ENCODE measurements at regions not wholly inside any gene's neighbourhood (a gene's known extent, or its start where the extent isn't known, plus 50 kb on each side); places are given as distances from the start of the nearest gene placed in this dataset.

DNA sequence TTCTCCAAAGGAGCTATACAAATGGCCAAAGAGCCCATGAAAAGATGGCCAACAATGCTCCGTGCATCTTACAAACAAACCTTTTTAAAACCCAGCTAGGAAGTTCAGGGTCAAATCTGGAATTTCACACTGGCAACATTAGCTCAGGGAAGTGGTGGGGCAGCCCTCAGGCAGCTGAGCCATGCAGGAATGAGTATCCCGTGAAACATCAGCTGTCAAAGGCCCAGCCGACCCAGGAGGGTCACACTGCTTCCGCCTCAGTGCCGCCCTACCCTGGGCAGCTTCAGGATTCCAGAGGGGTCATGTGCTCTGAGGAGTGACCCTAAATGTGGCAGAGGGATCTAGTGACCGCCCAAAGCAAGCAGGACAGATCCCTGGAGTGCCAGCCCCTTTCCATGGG lies 73.4 kb downstream of the LINC01488 start:
- no peaks in the 10 kb centered on the region for H3K27me3 ChIP-seq (ENCODE audit: control insufficient read depth, insufficient read depth, low read length)
- H3K27me3 Mint-ChIP-seq (ENCODE audit: low read depth in 2 of 2): peaks cover 16 to 23% of the 10 kb centered on the region in 2 donors
- H3K27ac Mint-ChIP-seq: no peak overlapping the region

DNA sequence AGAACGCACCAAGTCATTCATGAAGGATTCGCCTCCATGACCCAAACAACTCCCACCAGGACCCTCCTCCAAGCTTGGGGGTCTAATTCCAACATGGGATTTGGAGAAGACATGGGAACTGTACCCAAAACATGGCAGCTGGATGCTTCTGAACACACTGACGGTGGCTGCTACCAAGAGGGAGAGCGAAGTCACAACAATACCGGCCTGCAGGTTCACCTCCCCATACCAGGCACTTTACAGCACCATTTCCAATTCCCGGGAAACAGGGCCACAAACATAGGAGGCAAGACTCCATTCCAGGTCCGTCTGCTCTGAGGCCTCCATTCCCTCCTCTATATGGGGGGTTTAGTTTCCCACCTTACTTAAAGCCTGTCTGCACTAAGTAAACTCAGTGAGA lies 75.8 kb downstream of the LINC01488 start:
- Histone ChIP-seq H3K4me1 (ENCODE audit: control insufficient read depth, insufficient read depth, low read length) (peaks cover 12% of the 10 kb centered on the region), H3K4me3 (ENCODE audit: low read length) (no peak overlapping the region), H3K9me3 (ENCODE audit: control insufficient read depth, insufficient read depth, low read length) (no peaks in the 10 kb centered on the region), H3K27me3 (ENCODE audit: control insufficient read depth, insufficient read depth, low read length) (no peaks in the 10 kb centered on the region), H3K36me3 (ENCODE audit: control insufficient read depth, insufficient read depth, low read length) (no peaks in the 10 kb centered on the region), H3K27ac (ENCODE audit: low read length) (no peak overlapping the region)
- DNase-seq (no peak), ATAC-seq (no peak)
- H3K4me1 Mint-ChIP-seq: no peaks in the 10 kb centered on the region
- TF ChIP-seq, protein P1, sequence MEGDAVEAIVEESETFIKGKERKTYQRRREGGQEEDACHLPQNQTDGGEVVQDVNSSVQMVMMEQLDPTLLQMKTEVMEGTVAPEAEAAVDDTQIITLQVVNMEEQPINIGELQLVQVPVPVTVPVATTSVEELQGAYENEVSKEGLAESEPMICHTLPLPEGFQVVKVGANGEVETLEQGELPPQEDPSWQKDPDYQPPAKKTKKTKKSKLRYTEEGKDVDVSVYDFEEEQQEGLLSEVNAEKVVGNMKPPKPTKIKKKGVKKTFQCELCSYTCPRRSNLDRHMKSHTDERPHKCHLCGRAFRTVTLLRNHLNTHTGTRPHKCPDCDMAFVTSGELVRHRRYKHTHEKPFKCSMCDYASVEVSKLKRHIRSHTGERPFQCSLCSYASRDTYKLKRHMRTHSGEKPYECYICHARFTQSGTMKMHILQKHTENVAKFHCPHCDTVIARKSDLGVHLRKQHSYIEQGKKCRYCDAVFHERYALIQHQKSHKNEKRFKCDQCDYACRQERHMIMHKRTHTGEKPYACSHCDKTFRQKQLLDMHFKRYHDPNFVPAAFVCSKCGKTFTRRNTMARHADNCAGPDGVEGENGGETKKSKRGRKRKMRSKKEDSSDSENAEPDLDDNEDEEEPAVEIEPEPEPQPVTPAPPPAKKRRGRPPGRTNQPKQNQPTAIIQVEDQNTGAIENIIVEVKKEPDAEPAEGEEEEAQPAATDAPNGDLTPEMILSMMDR (IDR thresholded peaks at IDR 0.05): no peak
- H3K4me3 Mint-ChIP-seq: no peak overlapping the region
- no peaks in the 10 kb centered on the region for H3K36me3 Mint-ChIP-seq
- H3K27me3 Mint-ChIP-seq (ENCODE audit: low read depth in 2 of 2): peaks cover 24 to 26% of the 10 kb centered on the region in 2 donors
- intact Hi-C loops (cut with micrococcal nuclease): no loop called here
- H3K9me3 Mint-ChIP-seq: no peaks in the 10 kb centered on the region
- 97% methylated on average over 6 of the region's 7 CpGs for WGBS (ENCODE audit: insufficient coverage)
- no peak overlapping the region for H3K27ac Mint-ChIP-seq

More for the DNA sequence above, 73.4 kb downstream of the LINC01488 start:
- Mint-ChIP-seq H3K9me3 (peaks cover 0 to 4% of the 10 kb centered on the region in 2 donors), H3K4me3 (no peak overlapping the region), H3K4me1 (no peaks in the 10 kb centered on the region), H3K36me3 (peaks cover 6% of the 10 kb centered on the region)
- ATAC-seq (no peak), DNase-seq (no peak)
- peaks cover 12% of the 10 kb centered on the region for H3K4me1 ChIP-seq (ENCODE audit: control insufficient read depth, insufficient read depth, low read length)
- H3K9me3 ChIP-seq (ENCODE audit: control insufficient read depth, insufficient read depth, low read length): no peaks in the 10 kb centered on the region
- 87% methylated on average over 6 of the region's 6 CpGs for WGBS (ENCODE audit: insufficient coverage)
- intact Hi-C loops (cut with micrococcal nuclease): no loop called here
- TF ChIP-seq, protein P1 (IDR thresholded peaks at IDR 0.05): no peak
- no peak overlapping the region for H3K27ac ChIP-seq (ENCODE audit: low read length)
- no peaks in the 10 kb centered on the region for H3K36me3 ChIP-seq (ENCODE audit: control insufficient read depth, insufficient read depth, low read length)
- no peak overlapping the region for H3K4me3 ChIP-seq (ENCODE audit: low read length)

DNA sequence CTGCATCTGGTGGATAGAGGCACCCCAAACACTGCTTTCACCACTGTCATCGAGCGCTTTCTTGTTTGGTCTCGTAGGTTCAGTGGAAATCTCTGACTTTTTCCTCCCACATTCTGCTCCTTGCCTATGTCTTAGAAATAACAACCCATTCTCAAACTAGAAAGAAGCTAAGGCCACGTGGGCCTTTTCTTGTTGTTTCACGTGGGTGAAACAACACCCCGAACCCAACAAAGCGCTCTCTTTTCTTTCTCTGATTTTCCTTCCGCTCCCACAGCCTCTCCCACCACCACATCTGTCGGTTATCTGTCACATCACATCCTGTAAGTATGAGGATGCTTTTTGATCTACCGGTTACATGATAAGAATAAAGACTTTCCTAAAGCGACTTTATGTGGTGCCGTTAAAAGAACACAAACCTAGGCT lies 77.1 kb downstream of the LINC01488 start:
- peak in 1 of 2 donors; percentile 62 for DNase-seq
- Histone ChIP-seq H3K27ac (ENCODE audit: low read length) (no peak overlapping the region), H3K4me3 (ENCODE audit: low read length) (no peak overlapping the region), H3K9me3 (ENCODE audit: control insufficient read depth, insufficient read depth, low read length) (no peaks in the 10 kb centered on the region), H3K27me3 (ENCODE audit: control insufficient read depth, insufficient read depth, low read length) (no peaks in the 10 kb centered on the region), H3K4me1 (ENCODE audit: control insufficient read depth, insufficient read depth, low read length) (peaks cover 12% of the 10 kb centered on the region), H3K36me3 (ENCODE audit: control insufficient read depth, insufficient read depth, low read length) (no peaks in the 10 kb centered on the region)
- TF ChIP-seq, protein P1 (IDR thresholded peaks at IDR 0.05): no peak
- Mint-ChIP-seq H3K36me3 (no peaks in the 10 kb centered on the region), H3K9me3 (no peaks in the 10 kb centered on the region), H3K4me1 (no peaks in the 10 kb centered on the region), H3K27ac (no peak overlapping the region), H3K4me3 (no peak overlapping the region), H3K27me3 (ENCODE audit: low read depth in 2 of 2) (peaks cover 24 to 26% of the 10 kb centered on the region in 2 donors)
- intact Hi-C loops (cut with micrococcal nuclease): no loop called here
- ATAC-seq: no peak
- 49% methylated on average over 9 of the region's 12 CpGs for WGBS (ENCODE audit: insufficient coverage)

DNA sequence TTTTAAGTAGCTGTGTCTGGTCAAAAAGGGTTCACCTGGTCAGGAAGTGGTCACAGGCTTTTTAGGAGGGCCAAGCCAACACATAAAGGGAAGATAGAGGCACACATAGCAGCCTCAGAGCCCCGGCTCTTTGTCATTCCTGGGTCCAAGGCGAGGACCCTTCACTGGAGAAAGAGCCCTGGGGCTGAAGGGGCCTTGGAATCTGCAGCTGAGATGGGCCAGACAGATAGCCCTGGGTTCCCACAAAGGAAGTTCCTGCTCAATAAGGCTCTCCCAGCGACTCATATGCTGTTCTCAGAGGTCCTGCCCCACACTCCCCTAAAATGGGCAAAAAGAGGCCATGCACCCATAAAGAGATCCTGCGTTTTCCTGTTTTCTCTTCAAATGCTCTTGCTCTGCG lies 77.7 kb downstream of the LINC01488 start:
- TF ChIP-seq, protein P1 (IDR thresholded peaks at IDR 0.05): no peak
- H3K4me3 ChIP-seq (ENCODE audit: low read length): no peak overlapping the region
- intact Hi-C loops (cut with micrococcal nuclease): no loop called here
- 64% methylated on average over 5 of the region's 5 CpGs for WGBS (ENCODE audit: insufficient coverage)
- Mint-ChIP-seq H3K36me3 (no peaks in the 10 kb centered on the region), H3K27me3 (ENCODE audit: low read depth in 2 of 2) (peaks cover 24 to 26% of the 10 kb centered on the region in 2 donors), H3K27ac (no peak overlapping the region), H3K4me1 (no peaks in the 10 kb centered on the region), H3K9me3 (no peaks in the 10 kb centered on the region), H3K4me3 (no peak overlapping the region)
- no peak overlapping the region for H3K27ac ChIP-seq (ENCODE audit: low read length)
- no peak for DNase-seq
- H3K4me1 ChIP-seq (ENCODE audit: control insufficient read depth, insufficient read depth, low read length): peaks cover 12% of the 10 kb centered on the region
- no peak for ATAC-seq
- no peaks in the 10 kb centered on the region for H3K36me3 ChIP-seq (ENCODE audit: control insufficient read depth, insufficient read depth, low read length)
- no peaks in the 10 kb centered on the region for H3K27me3 ChIP-seq (ENCODE audit: control insufficient read depth, insufficient read depth, low read length)
- H3K9me3 ChIP-seq (ENCODE audit: control insufficient read depth, insufficient read depth, low read length): no peaks in the 10 kb centered on the region

Data from natural killer cell (primary cell).